Neural cell (in vitro differentiated cells): ENCODE measurements at regions not wholly inside any gene's neighbourhood (a gene's known extent, or its start where the extent isn't known, plus 50 kb on each side); places are given as distances from the start of the nearest gene placed in this dataset.

ENCODE experiments used
- EP300 ChIP-seq: fragments of 450-650 bp; conservative IDR thresholded peaks from 2 replicates; pipeline ENCODE4 v1.6.1; 2014; ENCODE audit warnings: antibody characterized with exemption, mild to moderate bottlenecking, moderate library complexity; ENCODE audit not compliant: poor library complexity, severe bottlenecking
- EZH2 ChIP-seq: fragments of 200-600, 300-800 bp; shearing (Covaris generic), sonication (generic); IDR thresholded peaks from 2 replicates; pipeline ENCODE4 v1.6.1; 2014; ENCODE audit warnings: antibody characterized with exemption, low read length, borderline replicate concordance, mild to moderate bottlenecking; ENCODE audit not compliant: insufficient read depth, poor library complexity, severe bottlenecking
- MXI1 ChIP-seq: fragments of 450-650 bp; conservative IDR thresholded peaks from 2 replicates; pipeline ENCODE4 v1.6.1; 2014; ENCODE audit warnings: antibody characterized with exemption, mild to moderate bottlenecking; ENCODE audit not compliant: poor library complexity, severe bottlenecking
- POLR2AphosphoS5 ChIP-seq: IDR thresholded peaks from 2 replicates; pipeline ENCODE4 v1.6.1; 2012
- RAD21 ChIP-seq: fragments of 450-650 bp; conservative IDR thresholded peaks from 2 replicates; pipeline ENCODE4 v1.6.1; 2014; ENCODE audit warnings: antibody characterized with exemption, mild to moderate bottlenecking, moderate library complexity
- SMC3 ChIP-seq: fragments of 450-650 bp; conservative IDR thresholded peaks from 2 replicates; pipeline ENCODE4 v1.6.1; 2014; ENCODE audit warnings: antibody characterized with exemption, mild to moderate bottlenecking, moderate library complexity; ENCODE audit not compliant: poor library complexity
- TAF1 ChIP-seq: IDR thresholded peaks from 2 replicates; pipeline ENCODE4 v1.6.1; 2012; ENCODE audit warnings: low read depth
- TF ChIP-seq, protein P1 (sequence below): fragments of 450-650 bp; IDR thresholded peaks from 2 replicates; pipeline ENCODE4 v1.5.1; 2014; ENCODE audit warnings: antibody characterized with exemption, mild to moderate bottlenecking, moderate library complexity; ENCODE audit not compliant: poor library complexity, severe bottlenecking
- TF ChIP-seq, protein P2 (sequence below): IDR thresholded peaks from 2 replicates; pipeline ENCODE4 v1.6.1; 2012; ENCODE audit warnings: borderline replicate concordance

DNA sequence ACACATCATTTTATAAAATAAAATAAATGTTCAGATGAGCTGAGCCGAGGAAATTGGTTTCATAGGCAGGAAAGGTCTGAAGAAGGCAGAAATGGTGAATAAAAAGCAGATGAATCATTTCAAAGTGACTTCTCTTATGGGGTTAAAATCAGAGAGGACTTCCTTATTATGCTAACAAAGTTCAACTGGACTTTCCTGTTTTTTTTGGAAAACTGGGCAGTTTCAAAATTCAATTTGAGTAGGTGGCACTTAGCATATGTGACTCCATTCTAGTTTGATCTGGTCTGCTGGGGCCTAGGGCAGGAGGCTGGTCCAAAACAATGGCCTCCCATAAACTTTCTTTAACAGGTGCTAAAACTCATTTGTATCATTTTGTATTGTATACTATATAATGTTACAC is 1794.9 kb upstream of the TENM3 start:
- TF ChIP-seq, protein P1, sequence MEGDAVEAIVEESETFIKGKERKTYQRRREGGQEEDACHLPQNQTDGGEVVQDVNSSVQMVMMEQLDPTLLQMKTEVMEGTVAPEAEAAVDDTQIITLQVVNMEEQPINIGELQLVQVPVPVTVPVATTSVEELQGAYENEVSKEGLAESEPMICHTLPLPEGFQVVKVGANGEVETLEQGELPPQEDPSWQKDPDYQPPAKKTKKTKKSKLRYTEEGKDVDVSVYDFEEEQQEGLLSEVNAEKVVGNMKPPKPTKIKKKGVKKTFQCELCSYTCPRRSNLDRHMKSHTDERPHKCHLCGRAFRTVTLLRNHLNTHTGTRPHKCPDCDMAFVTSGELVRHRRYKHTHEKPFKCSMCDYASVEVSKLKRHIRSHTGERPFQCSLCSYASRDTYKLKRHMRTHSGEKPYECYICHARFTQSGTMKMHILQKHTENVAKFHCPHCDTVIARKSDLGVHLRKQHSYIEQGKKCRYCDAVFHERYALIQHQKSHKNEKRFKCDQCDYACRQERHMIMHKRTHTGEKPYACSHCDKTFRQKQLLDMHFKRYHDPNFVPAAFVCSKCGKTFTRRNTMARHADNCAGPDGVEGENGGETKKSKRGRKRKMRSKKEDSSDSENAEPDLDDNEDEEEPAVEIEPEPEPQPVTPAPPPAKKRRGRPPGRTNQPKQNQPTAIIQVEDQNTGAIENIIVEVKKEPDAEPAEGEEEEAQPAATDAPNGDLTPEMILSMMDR, result no peak
- TF ChIP-seq TAF1, result no peak
- TF ChIP-seq, protein P2, sequence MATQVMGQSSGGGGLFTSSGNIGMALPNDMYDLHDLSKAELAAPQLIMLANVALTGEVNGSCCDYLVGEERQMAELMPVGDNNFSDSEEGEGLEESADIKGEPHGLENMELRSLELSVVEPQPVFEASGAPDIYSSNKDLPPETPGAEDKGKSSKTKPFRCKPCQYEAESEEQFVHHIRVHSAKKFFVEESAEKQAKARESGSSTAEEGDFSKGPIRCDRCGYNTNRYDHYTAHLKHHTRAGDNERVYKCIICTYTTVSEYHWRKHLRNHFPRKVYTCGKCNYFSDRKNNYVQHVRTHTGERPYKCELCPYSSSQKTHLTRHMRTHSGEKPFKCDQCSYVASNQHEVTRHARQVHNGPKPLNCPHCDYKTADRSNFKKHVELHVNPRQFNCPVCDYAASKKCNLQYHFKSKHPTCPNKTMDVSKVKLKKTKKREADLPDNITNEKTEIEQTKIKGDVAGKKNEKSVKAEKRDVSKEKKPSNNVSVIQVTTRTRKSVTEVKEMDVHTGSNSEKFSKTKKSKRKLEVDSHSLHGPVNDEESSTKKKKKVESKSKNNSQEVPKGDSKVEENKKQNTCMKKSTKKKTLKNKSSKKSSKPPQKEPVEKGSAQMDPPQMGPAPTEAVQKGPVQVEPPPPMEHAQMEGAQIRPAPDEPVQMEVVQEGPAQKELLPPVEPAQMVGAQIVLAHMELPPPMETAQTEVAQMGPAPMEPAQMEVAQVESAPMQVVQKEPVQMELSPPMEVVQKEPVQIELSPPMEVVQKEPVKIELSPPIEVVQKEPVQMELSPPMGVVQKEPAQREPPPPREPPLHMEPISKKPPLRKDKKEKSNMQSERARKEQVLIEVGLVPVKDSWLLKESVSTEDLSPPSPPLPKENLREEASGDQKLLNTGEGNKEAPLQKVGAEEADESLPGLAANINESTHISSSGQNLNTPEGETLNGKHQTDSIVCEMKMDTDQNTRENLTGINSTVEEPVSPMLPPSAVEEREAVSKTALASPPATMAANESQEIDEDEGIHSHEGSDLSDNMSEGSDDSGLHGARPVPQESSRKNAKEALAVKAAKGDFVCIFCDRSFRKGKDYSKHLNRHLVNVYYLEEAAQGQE, result no peak
- no peak for TF ChIP-seq SMC3
- no peak for TF ChIP-seq POLR2AphosphoS5
- no peak for TF ChIP-seq EP300
- TF ChIP-seq MXI1, result no peak
- no peak for TF ChIP-seq EZH2
- TF ChIP-seq RAD21, result no peak
